Activated naive CD4-positive, alpha-beta T cell treated with anti-CD3 and anti-CD28 coated beads, Interleukin-2, amount 10 ng/mL, durations not matched to agents 7 days and 5 days (primary cell): ENCODE measurements at regions not wholly inside any gene's neighbourhood (a gene's known extent, or its start where the extent isn't known, plus 50 kb on each side); places are given as distances from the start of the nearest gene placed in this dataset.

Source experiments
- CTCF ChIA-PET: fragments of 350-600 bp; sonication (Branson Sonifier 250); formaldehyde crosslinking; loops from one replicate; lab custom pipeline; 2021; ENCODE audit warnings: antibody characterized with exemption; lab: Charles Lee
- DNase-seq: peaks from one replicate; pipeline ENCODE4 v3.0.0-alpha.2; 2020
- H3K27ac Mint-ChIP-seq: one replicate; pipeline ENCODE4 v1.8.0; 2021; ENCODE audit warnings: mild to moderate bottlenecking, moderate library complexity, mixed read lengths
- H3K27me3 Mint-ChIP-seq: one replicate; pipeline ENCODE4 v1.8.0; 2021; ENCODE audit warnings: mild to moderate bottlenecking, mixed read lengths
- H3K36me3 Mint-ChIP-seq: one replicate; pipeline ENCODE4 v1.8.0; 2021; ENCODE audit warnings: mixed read lengths
- H3K4me1 Mint-ChIP-seq: one replicate; pipeline ENCODE4 v1.8.0; 2021; ENCODE audit warnings: mixed read lengths
- H3K4me3 Mint-ChIP-seq: one replicate; pipeline ENCODE4 v1.8.0; 2021; ENCODE audit warnings: mild to moderate bottlenecking, moderate library complexity, mixed read lengths
- H3K9me3 Mint-ChIP-seq: one replicate; pipeline ENCODE4 v1.8.0; 2021; ENCODE audit warnings: mixed read lengths

DNA sequence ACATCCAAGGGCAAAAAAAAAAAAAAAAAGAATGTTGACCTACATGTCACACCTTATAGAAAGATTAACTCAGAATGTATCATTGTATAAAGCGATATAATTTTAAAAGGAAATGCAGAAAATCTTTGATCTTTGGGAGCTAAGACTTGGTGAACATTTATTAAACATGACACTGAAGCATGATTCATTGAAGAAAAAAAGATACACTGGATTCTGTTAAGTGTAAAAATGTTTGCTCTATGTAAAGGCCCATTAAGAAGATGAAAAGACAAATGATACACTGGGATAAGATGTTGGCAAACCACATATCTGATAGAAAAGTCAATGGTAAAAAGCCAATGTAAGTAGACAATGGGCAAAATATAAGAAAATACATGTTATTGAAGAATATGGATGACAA lies 1131.0 kb downstream of the AACS start:
- no peak overlapping the region for H3K27ac Mint-ChIP-seq
- CTCF ChIA-PET = no interaction called here
- no peak for DNase-seq
- H3K4me1 Mint-ChIP-seq = no peaks in the 10 kb centered on the region
- H3K36me3 Mint-ChIP-seq = no peaks in the 10 kb centered on the region
- H3K4me3 Mint-ChIP-seq = no peak overlapping the region
- H3K9me3 Mint-ChIP-seq = peaks cover 5% of the 10 kb centered on the region
- peaks cover 4% of the 10 kb centered on the region for H3K27me3 Mint-ChIP-seq

DNA sequence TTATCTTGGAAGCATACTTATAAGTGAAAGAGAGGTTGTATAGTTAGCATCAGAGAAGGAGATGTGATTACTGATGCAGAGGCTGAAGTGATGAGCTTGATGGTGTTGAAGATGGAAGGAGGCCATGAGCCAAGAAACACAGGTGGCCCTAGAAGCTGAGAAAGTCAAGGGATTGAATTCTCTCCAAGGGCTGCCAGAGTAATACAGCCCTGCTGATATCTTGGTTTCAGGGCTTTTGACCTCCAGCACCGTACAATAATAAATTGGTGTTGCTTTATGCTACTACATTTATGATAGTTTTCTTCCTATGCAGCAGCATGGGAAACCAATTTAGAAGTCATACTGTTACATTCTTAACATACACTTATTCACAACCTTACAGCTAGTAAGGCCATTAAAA lies 1133.3 kb downstream of the AACS start:
- Mint-ChIP-seq H3K27ac (no peak overlapping the region), H3K36me3 (no peaks in the 10 kb centered on the region), H3K4me1 (no peaks in the 10 kb centered on the region), H3K4me3 (no peak overlapping the region), H3K9me3 (peaks cover 5% of the 10 kb centered on the region), H3K27me3 (no peaks in the 10 kb centered on the region)
- CTCF ChIA-PET = no interaction called here
- no peak for DNase-seq

DNA sequence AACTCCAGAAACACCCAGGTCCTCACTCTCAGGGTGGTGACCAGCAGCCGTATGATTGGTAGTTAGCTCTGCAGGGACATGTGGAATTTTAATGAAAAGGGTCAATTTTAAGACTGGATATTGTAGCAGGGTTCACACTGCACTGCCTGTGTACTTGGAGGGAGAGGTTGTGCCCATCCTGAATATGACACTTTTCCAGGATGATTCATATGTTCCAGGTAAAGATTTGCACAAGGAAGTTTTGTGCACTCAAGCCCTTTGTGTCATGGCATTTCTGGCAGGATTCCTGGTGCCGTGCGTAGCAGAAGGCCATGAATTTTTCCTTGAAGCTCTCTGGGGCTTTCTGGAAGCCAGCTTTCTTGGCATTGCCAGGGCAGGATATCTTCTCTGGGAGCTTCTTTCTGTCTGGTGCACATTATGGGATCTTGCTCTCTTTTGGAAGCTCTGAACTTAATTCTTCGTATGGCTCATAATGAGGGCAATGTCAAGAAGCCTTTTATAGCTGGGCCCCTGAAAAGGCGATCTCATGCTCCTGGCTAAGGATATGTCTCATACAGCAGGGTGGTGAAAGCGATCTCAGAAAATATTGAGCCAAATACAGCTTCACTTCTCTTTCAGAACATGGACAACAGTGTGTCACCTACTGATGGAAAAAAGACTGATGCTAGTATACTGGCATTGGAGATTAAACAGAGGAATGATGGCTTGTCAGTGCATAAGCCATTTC lies 1133.9 kb downstream of the AACS start:
- peaks cover 5% of the 10 kb centered on the region for H3K9me3 Mint-ChIP-seq
- CTCF ChIA-PET = no interaction called here
- H3K27me3 Mint-ChIP-seq = no peaks in the 10 kb centered on the region
- no peak overlapping the region for H3K27ac Mint-ChIP-seq
- no peaks in the 10 kb centered on the region for H3K4me1 Mint-ChIP-seq
- H3K36me3 Mint-ChIP-seq = no peaks in the 10 kb centered on the region
- no peak overlapping the region for H3K4me3 Mint-ChIP-seq
- DNase-seq = no peak

DNA sequence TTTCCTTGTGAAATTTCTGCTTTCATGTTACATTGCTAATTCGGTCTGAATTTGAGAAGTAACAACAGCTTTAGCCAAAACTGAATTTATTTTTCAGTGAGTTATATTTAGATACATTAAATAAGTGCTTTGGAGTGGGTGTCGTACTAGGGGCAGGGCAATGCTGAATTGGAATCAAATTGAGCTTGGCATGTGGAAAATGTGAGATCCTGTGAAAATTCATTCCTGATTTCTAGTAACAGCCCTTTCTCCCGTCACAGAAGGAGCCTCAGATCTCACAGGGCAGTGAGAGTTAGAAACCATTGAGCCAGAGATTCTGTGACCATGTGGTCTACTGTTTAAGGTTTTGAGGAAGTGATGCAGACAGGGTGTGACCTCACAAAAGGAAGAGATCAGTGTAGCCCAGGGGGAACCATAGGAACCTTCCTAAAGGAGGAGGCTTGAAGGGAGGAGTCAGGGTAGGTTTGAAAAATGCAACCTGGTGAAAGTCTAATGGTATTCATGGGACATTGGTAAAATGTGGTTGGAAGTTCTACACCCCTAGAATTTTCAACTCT lies 1136.8 kb downstream of the AACS start:
- no peaks in the 10 kb centered on the region for H3K27me3 Mint-ChIP-seq
- peaks cover 2% of the 10 kb centered on the region for H3K9me3 Mint-ChIP-seq
- H3K4me3 Mint-ChIP-seq = no peak overlapping the region
- no peaks in the 10 kb centered on the region for H3K4me1 Mint-ChIP-seq
- DNase-seq = no peak
- CTCF ChIA-PET = no interaction called here
- H3K36me3 Mint-ChIP-seq = no peaks in the 10 kb centered on the region
- no peak overlapping the region for H3K27ac Mint-ChIP-seq

DNA sequence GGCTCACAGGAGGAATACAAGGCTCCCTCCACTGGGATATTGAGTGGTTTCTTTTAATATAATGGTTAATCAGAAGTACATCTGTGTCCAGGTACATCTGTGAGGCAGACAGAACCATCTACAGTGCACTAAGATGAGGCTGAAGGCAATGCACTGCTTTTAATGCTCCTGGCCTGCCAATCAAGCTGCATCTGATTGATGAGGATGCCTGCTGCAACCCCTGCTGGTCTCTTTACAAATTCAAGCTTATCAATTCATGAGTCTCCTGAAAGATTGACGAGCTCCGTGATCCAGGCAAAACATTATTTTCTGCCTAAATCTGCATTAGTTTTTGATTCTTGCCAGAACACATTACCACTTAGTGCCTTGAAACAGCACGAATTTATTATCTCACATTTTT lies 1139.1 kb downstream of the AACS start:
- Mint-ChIP-seq H3K36me3 (no peaks in the 10 kb centered on the region), H3K27me3 (no peaks in the 10 kb centered on the region), H3K4me3 (no peak overlapping the region), H3K4me1 (no peaks in the 10 kb centered on the region), H3K27ac (no peak overlapping the region), H3K9me3 (no peaks in the 10 kb centered on the region)
- no peak for DNase-seq
- CTCF ChIA-PET = no interaction called here

DNA sequence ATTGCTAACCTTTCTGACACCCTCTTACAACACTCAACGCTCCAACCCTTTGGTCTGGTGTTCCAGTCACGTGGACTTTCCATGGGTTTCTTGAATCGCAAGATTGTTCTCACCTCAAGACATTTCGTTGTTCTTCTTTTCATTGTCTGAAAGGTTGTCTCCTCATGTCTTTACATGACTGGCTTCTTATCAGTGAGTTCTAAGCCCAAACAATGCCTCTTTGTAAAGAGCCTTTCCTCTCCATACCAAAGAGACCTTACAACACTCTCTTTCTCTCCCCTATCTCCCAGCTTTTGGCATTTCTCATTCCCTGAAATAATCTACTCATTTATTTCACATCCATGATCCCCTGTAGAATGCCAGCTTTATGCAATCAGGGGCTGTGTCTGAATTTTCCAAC lies 1144.8 kb downstream of the AACS start:
- no peak overlapping the region for H3K27ac Mint-ChIP-seq
- no peaks in the 10 kb centered on the region for H3K36me3 Mint-ChIP-seq
- H3K4me3 Mint-ChIP-seq = no peak overlapping the region
- H3K9me3 Mint-ChIP-seq = no peaks in the 10 kb centered on the region
- no peaks in the 10 kb centered on the region for H3K4me1 Mint-ChIP-seq
- H3K27me3 Mint-ChIP-seq = no peaks in the 10 kb centered on the region
- CTCF ChIA-PET = no interaction called here
- DNase-seq = no peak

DNA sequence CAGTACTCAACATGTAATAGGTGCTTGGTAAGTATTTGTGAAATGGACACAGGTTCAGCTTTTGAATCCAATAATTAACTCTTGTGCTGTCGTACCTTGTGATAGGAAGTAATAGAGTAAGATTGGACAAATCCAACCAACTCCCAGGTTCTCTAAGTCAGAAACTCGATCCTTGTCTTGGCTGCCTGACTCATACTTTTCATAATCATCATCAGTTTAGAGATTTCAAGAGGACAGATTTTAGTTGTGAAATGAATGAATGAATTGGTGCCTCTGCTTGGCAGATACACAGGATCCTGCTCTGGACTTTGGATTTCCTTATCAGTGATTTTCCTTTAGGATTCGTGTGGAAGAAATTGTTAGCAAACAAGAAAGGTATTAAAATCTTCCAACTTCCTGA lies 1145.2 kb downstream of the AACS start:
- Mint-ChIP-seq H3K4me1 (no peaks in the 10 kb centered on the region), H3K36me3 (no peaks in the 10 kb centered on the region), H3K27ac (no peak overlapping the region), H3K27me3 (no peaks in the 10 kb centered on the region), H3K9me3 (no peaks in the 10 kb centered on the region), H3K4me3 (no peak overlapping the region)
- CTCF ChIA-PET = no interaction called here
- no peak for DNase-seq

DNA sequence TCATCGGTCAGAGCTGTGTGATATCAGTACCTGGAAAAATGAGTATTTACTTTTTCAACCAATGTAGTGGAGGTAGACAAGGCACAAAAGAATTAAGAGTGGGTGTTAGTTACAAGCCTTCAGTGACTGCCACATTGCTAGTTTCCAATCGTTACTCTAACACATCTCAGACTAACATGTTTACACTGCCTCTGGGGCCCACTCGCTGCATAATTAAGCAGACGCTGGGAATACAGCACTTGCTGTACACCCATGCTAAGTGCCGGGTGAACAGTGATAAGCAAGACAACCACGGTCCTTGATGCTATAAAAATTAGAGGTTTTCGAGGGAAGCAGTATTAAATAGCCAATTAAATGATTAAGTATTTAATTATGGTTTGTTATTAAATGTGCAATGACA lies 1147.6 kb downstream of the AACS start:
- H3K4me1 Mint-ChIP-seq = no peaks in the 10 kb centered on the region
- no peak for DNase-seq
- no peaks in the 10 kb centered on the region for H3K36me3 Mint-ChIP-seq
- CTCF ChIA-PET = no interaction called here
- H3K9me3 Mint-ChIP-seq = no peaks in the 10 kb centered on the region
- H3K27me3 Mint-ChIP-seq = no peaks in the 10 kb centered on the region
- H3K4me3 Mint-ChIP-seq = no peak overlapping the region
- H3K27ac Mint-ChIP-seq = no peak overlapping the region

DNA sequence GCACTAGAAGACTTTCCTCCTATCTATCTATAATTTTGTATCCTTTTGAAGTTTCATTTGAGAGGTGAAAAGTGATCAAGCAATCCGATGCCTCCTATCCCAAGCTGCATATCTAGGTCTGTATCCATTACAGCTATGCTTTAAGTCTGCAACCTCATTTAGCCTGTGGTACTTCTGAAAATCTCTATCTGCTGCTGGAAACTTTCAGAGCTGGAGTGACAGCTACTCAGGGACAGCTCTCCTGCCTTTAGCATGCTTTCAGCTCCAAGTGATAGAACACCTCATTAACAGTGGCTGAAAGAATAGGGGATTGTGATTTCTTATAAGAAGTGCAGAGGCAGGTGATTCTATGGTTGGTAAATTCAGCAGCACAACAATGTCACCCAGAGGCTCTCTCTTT lies 1153.5 kb downstream of the AACS start:
- CTCF ChIA-PET = no interaction called here
- no peaks in the 10 kb centered on the region for H3K36me3 Mint-ChIP-seq
- DNase-seq = no peak
- H3K27ac Mint-ChIP-seq = no peak overlapping the region
- H3K4me1 Mint-ChIP-seq = no peaks in the 10 kb centered on the region
- no peaks in the 10 kb centered on the region for H3K27me3 Mint-ChIP-seq
- no peaks in the 10 kb centered on the region for H3K9me3 Mint-ChIP-seq
- no peak overlapping the region for H3K4me3 Mint-ChIP-seq

DNA sequence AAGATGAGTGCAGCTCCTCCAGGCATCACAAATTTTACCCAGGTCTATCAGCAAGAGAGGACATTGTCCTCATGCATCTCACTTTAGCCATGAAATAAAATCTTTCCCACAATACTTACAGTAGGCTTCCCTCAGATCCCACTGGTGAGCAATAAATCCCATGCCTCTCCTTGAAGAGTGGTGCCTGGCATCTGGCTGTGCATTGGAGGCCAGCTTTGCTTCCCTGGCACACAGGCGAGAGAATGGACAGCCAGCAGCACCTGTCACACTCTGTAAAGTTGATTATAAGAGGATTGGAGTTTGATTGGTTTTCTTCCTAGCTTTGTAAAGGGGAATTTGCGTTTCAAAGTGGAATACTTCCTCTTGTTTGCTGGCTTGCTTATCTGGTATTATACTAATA lies 1153.9 kb downstream of the AACS start:
- DNase-seq = no peak
- H3K9me3 Mint-ChIP-seq = no peaks in the 10 kb centered on the region

DNA sequence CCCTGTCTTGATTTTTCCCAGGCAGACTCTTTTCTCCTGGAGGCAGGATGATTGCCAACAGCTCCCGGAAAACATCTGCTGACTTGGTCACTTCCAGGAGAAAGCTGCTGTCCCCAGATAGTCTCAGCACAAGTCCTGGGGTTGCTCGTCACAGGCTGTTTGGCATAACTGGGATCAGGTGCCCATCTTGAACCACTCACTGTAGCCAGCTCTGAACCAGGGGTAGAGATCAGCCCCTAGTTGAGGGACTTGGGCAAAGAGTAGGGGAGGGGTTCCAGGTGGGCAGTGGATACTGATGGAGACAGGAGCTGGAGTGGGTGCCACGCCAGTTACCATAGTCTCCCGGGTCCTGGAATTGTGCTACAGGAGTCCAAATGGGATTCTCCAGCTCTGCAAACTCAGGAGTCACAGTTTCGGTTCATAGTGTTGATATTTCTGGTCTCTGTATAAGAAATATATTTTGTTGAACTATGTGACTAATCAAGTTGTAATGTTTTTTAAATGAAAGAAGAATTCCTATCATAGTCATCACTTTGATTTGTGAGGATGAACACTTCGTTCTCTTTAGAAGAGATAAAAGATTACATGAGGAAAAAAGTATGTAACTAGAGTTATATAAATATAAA lies 1154.5 kb downstream of the AACS start:
- CTCF ChIA-PET = no interaction called here
- Mint-ChIP-seq H3K9me3 (no peaks in the 10 kb centered on the region), H3K4me3 (no peak overlapping the region), H3K27ac (no peak overlapping the region), H3K36me3 (no peaks in the 10 kb centered on the region), H3K27me3 (no peaks in the 10 kb centered on the region), H3K4me1 (no peaks in the 10 kb centered on the region)
- no peak for DNase-seq

More for the DNA sequence above, 1153.9 kb downstream of the AACS start:
- CTCF ChIA-PET = no interaction called here
- no peak overlapping the region for H3K4me3 Mint-ChIP-seq
- no peak overlapping the region for H3K27ac Mint-ChIP-seq
- H3K36me3 Mint-ChIP-seq = no peaks in the 10 kb centered on the region
- no peaks in the 10 kb centered on the region for H3K4me1 Mint-ChIP-seq
- H3K27me3 Mint-ChIP-seq = no peaks in the 10 kb centered on the region

DNA sequence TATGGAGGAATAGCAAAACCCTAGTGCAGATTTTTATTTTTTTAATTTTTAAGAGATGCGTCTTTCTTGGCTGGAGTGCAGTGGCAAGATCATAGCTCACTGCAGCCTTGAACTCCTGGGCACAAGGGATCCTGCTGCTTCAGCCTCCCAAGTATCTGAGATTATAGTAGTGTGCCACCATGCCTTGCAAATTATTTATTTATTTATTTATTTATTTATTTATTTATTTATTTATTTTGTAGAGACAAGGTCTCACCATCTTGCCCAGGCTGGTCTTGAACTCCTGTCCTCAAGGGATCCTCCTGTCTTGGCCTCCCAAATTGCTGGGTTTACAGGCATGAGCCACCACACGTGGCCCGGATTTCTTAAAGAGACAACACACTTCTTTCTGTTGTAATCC lies 1158.8 kb downstream of the AACS start:
- no peaks in the 10 kb centered on the region for H3K36me3 Mint-ChIP-seq

DNA sequence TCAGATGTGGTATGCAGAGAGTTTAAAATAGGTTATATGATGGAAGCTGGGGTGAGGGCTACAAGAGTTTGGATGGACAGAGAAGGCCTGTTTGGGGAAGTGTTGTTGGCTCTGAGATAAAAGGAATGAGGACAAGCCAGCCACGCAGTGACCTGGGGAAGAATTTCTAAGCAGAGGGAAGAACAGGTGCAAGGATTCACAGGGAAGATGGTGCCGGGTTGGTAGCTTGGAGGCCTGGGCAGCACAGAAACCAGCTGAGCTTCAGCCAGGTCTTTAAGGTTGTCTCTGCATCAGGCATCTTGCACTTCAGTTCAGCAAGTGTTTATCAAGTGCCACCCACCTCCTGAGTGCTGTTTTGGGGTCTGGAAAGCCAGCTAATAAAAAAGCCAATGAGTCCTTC lies 1163.7 kb downstream of the AACS start:
- no peak overlapping the region for H3K27ac Mint-ChIP-seq
- CTCF ChIA-PET = no interaction called here
- peaks cover 3% of the 10 kb centered on the region for H3K9me3 Mint-ChIP-seq
- H3K36me3 Mint-ChIP-seq = no peaks in the 10 kb centered on the region
- H3K4me3 Mint-ChIP-seq = no peak overlapping the region
- H3K27me3 Mint-ChIP-seq = no peaks in the 10 kb centered on the region
- H3K4me1 Mint-ChIP-seq = no peaks in the 10 kb centered on the region
- no peak for DNase-seq

More for the DNA sequence above, 1158.8 kb downstream of the AACS start:
- H3K4me3 Mint-ChIP-seq = no peak overlapping the region
- no peak overlapping the region for H3K27ac Mint-ChIP-seq
- peaks cover 3% of the 10 kb centered on the region for H3K9me3 Mint-ChIP-seq
- CTCF ChIA-PET = no interaction called here
- no peak for DNase-seq
- no peaks in the 10 kb centered on the region for H3K4me1 Mint-ChIP-seq
- no peaks in the 10 kb centered on the region for H3K27me3 Mint-ChIP-seq

DNA sequence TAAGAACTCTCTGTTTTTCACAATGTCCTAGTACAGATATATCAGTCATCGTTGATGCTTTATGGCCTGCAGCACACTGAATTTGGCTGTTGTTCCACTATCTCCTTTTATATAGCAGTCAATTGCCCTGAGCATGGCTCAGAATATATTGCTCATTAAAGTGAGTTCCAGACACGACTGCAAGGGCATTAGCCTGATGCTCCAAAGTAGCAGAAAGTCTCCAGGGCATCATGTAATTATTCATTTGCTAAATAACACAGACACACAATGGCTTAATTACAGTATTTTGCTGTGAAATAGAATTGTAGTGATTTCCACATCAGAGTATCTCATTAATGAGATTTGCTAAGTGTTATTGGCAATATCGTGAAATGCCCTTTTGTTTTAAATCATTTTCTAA lies 1167.5 kb downstream of the AACS start:
- CTCF ChIA-PET = no interaction called here
- Mint-ChIP-seq H3K4me1 (no peaks in the 10 kb centered on the region), H3K9me3 (peaks cover 4% of the 10 kb centered on the region), H3K27me3 (no peaks in the 10 kb centered on the region), H3K4me3 (no peak overlapping the region), H3K36me3 (no peaks in the 10 kb centered on the region), H3K27ac (no peak overlapping the region)
- DNase-seq = no peak

DNA sequence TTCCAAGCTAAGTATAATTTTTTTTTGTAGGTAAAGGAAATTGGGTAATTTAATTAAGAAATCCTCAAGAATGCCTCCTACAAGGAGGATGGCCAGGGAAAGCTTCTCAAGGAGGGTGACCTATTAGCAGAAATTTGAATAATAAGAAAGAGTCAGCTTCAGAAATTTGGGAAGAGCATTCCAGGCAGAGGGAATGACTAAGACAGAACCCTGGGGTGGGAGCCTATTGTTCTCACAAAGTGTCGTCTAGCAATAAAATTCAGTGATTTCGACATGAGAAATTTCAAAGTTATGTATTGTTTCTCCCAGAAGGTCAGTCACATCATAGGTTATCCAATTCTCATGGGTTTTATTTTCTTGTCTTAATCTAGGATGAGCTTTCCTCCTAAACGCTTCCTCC lies 1168.4 kb downstream of the AACS start:
- DNase-seq = no peak
- H3K9me3 Mint-ChIP-seq = peaks cover 4% of the 10 kb centered on the region
- H3K27ac Mint-ChIP-seq = no peak overlapping the region
- no peak overlapping the region for H3K4me3 Mint-ChIP-seq
- no peaks in the 10 kb centered on the region for H3K36me3 Mint-ChIP-seq
- H3K4me1 Mint-ChIP-seq = no peaks in the 10 kb centered on the region
- no peaks in the 10 kb centered on the region for H3K27me3 Mint-ChIP-seq
- CTCF ChIA-PET = no interaction called here
